Hematopoietic multipotent progenitor cell treated with erythropoietin and hydrocortisone succinate and interleukin-3 and kit ligand, for 8 days (in vitro differentiated cells): ENCODE measurements at regions not wholly inside any gene's neighbourhood (a gene's known extent, or its start where the extent isn't known, plus 50 kb on each side); places are given as distances from the start of the nearest gene placed in this dataset.

Experiments used
- DNase-seq: peaks from one replicate; pipeline ENCODE4 v3.0.0-alpha.2; 2015

GRCh38 chr17:77435272-77436057 is 294.7 kb downstream of the SEC14L1 start:
- DNase-seq, result no peak

DNA sequence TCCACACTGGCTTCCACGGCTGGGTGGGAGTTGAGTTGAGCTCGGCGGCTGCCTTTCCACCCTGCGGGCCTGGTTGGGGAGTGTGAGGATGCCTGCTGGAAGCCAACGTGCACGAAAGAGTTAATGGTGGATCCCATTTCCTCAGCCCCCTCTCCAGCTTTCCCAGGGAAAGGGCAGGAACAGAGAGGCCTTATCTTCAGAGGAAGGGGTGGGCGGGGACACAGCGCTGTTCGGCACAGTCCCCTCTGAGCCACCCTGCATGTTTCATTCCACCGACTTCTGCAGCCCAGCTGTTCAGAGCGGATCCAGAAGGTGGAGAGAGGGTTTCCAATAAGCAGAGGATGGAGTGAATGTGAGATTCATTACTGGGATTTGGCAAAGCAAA is 295.3 kb downstream of the SEC14L1 start:
- DNase-seq, result no peak

GRCh38 chr17:77436481-77436880 is 295.7 kb downstream of the SEC14L1 start:
- DNase-seq, result no peak

DNA sequence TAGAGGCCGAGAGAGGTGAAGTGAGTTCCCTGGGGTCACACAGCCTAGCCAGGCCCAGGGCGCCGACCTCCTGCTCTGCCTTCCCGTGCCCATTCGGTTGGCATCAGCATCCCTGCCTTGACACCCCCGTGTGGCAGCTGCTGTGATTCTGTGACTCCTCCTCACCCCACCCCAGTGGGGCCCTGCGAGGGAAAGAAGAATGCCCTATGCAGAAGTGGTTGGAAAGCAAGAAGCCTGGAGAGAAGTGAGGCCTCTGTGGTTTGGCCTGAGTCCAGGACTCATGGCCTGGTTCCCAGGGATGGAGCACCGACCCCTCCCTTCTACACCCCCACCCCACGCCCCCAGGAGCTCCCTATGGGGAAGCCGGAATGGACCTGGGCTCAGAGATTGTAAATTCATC is 296.2 kb downstream of the SEC14L1 start:
- DNase-seq, result peak; percentile 33

GRCh38 chr17:77437747-77438146 is 297.0 kb downstream of the SEC14L1 start:
- no peak for DNase-seq

DNA sequence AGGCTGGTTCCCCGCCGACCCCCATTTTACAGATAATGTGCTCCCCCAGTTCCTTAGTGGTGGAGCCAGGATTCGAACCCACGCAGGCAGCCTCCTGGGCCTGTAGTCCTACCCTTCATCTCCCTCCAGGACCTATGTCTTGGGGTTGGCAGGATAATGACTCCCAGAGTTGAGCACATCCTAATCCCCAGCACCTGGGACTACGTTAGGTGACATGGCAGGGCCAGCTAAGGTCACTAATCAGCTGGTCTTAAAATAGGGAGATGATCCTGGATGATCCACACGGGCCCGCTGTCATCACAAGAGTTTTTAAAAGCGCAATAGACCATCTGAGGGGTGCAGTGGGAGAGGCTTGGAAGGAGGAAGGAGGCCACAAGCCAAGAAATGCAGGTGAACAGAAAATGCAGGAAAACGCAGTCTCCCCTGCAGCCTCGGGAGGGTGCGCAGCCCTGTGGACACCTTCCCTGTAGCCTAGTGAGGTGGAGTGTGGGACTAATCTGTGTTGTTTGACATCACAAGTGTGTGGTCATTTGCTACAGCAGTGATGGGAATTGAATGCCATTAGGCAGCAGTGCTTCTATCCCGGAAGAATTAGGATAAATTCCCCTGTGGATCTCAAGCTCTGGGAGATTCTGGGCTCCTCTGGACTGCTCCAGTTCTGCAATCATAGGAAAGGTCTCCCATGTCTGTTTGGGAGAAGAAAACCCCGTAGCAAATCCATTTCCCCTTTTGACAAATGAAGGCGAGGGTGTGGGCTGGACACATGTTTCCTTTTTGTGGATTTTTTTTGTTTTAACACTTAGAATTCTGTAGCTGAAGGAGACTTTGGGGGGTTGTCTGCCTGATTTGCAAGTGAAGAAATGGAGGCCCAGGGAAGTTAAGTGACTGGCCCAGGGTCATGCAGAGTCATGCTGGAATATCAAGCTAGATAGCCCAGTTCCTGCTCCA is 297.7 kb downstream of the SEC14L1 start:
- no peak for DNase-seq

- DNase-seq, result no peak
These were observed 298.6 kb downstream of the SEC14L1 start for GRCh38 chr17:77439189-77440018.

DNA sequence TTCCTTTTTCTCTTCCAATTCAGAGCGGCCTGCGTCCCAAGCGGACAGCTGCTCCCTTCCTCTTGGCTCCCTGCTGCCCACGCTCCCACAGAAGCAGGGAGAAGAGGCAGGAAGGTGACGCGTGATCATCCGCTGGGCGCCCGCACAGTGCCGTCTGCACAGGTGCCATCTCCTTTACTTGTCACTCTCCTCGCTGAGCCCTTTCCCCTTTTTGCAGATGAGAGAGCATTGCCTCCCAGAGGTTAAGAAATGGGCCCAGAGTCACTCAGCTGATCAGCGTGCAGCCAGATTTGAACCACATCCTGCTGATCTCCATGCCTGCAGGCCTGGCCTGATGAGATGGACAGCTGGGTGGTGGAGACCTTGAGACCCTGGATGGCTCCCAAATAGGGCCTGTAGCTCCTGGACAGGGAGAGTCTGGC is 299.8 kb downstream of the SEC14L1 start:
- DNase-seq, result no peak

- no peak for DNase-seq
These were observed 300.6 kb downstream of the SEC14L1 start for GRCh38 chr17:77441130-77441920.

- DNase-seq, result no peak
These were observed 301.2 kb downstream of the SEC14L1 start for GRCh38 chr17:77441940-77442339.

GRCh38 chr17:77442976-77443747 is 302.4 kb downstream of the SEC14L1 start:
- DNase-seq, result no peak

GRCh38 chr17:77443748-77444260 is 303.0 kb downstream of the SEC14L1 start:
- no peak for DNase-seq

DNA sequence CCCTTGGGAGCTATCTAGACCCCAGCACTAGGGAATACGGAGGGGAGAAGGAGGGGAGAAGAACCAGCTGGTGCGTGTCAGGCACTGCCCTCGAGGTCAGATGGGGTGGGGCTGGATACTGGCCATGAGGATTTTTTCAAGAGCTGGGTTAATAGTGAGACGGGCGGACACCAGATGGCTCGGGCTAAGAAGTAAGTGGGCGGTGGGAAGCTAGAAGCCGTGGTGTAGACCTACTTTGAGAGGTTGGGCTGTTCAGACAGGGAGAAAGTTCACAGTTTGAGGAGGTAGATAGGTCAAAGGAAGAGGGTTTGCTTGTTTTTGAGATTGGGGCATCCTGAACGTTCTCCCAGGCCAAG is 303.8 kb downstream of the SEC14L1 start:
- DNase-seq, result no peak

DNA sequence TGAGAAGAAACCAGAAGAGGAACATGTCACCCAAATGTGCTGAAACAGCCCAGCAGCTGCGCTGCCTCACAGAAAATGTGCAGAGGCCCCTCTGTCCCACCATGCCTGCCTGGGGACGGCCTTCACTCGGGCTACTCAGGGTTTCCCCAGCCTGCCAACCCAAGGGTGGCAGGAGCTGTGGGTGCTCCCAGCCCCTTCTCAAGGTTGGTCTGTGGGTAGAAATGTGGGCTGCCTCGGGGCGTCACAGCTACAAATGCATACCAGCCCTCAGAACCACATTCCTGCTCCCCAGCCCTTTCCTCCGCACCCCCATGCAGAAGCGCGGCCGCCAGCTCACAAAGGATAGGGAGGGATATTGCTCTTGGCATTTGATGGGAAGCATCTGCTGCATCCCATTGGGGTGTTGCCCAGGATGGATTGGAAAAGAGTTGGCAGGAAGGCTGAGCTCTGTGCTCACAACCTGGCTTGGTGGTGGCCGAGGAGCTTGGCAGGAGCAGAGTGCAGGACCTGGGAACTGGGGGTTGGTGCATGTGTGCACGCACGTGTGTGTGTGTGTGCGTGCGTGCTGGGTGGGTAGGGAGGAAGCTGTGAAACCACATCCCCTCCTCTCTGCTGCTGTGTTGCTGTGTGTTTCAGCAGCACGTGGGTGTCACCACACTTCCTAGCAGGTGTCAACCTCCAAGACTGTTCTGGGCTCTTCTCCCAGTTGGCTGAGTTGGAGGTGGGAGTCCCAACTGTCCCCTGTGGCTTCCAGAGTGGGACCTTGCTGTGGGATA is 304.4 kb downstream of the SEC14L1 start:
- peak; percentile 43 for DNase-seq

DNA sequence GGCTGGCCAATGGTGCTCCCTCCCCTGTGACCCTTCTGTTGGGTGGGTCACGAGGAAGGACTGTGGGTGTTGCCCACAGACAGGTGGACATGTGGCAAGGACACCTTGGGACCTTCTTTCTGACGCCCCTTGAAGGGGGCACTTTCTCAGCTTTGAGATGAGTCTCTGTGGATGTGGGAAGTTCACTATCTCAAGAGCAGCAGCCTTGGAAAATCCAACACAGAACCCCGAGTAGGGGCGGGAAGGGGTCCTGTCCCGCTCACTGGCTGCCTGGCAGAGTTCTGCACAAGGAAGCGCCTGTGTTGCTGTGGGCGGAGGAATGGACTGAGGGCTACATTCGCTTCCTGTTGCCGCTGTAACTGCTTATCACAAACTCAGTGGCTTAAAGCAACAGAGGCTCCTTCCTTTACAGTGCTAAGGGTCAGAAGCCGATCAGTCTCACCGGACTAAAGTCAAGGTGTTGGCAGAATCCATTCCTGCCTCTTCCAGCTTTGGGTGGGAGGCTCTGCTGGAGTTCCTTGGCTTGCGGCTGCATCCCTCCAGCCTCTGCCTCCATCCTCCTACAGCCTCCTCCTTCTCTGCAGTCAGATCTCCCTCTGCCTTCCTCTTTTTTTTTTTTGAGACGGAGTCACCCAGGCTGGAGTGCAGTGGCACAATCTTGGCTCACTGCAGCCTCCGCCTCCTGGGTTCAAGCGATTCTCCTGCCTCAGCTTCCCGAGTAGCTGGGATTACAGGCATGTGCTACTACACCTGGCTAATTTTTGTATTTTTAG is 305.2 kb downstream of the SEC14L1 start:
- DNase-seq, result peak; percentile 74

- no peak for DNase-seq
These were observed 306.3 kb downstream of the SEC14L1 start for GRCh38 chr17:77446940-77447634.

DNA sequence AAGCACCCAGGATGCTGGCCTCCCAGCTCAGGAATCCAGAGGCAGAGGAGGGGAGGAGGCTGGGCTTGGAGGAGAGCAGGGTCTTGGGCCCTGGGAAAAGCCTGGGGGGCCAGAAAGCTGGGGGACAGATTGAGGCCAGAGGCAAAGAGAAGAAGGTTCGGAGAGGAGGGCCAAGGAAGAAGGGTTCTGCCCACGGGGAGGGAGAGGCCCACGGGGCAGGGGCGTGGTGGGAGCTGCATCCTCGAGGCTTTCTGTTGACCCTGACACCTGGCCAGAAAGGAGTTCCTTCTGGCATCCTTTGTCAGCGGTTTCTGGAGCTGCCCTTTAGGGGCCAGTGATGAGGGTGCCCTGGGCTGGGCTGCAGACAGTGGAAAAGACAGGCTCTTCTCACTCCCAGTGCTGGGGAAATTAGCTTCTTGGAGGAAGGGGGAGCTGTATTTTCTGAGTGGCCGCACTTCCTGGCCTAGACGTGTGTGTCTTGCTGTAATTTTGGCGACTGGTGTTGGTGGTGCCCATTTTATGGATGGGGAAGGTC is 308.7 kb downstream of the SEC14L1 start:
- no peak for DNase-seq

DNA sequence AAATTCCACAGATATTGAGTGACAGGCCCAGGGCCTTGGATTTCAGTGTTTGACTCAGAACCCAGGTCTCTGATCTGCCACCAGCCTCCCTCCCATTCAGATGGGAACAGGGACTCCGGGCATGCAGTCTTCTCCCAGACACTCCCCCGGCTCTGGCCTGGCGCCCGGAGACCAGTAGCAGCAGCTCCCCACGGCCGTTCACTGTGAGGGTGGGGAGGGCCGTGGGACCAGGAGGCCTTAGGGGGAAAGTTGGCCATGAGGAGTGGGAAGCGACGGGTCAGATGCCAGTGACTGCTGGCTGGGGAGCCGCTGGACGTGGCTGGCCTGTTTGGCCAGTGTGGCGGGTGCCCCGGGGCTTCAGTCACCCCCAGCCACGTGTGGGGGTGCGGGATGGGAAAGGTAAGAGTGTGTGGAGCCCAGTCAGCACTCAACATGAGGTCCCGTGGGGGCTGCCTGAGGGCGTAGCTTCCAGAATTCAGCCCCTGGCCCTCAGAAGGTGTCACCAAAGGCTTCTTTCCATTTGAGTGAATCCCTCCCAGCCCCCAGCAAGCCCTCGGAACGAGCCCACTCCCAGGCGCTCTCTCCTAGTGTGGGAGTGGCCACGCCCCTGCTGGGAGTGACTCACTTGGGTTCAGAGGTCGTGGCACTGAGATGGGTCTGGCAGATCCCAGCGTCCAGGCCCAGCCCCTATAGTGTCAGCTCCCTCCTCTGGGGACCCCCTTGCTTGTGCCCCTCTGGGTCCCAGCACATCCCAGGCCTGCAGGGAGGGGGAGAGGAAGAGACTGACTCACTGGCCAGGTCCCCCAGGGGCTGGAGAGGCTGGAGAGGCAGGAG is 309.4 kb downstream of the SEC14L1 start:
- DNase-seq, result no peak
